ENCODE measurements at regions not wholly inside any gene's neighbourhood (a gene's known extent, or its start where the extent isn't known, plus 50 kb on each side); places are given as distances from the start of the nearest gene placed in this dataset.
A peak's percentile ranks its signal among the peaks of the same experiment; 100 is the strongest.

GRCh38 chr4:17128268-17128667 lies 229.8 kb upstream of the LDB2 start:
- TF ChIP-seq, protein P1, sequence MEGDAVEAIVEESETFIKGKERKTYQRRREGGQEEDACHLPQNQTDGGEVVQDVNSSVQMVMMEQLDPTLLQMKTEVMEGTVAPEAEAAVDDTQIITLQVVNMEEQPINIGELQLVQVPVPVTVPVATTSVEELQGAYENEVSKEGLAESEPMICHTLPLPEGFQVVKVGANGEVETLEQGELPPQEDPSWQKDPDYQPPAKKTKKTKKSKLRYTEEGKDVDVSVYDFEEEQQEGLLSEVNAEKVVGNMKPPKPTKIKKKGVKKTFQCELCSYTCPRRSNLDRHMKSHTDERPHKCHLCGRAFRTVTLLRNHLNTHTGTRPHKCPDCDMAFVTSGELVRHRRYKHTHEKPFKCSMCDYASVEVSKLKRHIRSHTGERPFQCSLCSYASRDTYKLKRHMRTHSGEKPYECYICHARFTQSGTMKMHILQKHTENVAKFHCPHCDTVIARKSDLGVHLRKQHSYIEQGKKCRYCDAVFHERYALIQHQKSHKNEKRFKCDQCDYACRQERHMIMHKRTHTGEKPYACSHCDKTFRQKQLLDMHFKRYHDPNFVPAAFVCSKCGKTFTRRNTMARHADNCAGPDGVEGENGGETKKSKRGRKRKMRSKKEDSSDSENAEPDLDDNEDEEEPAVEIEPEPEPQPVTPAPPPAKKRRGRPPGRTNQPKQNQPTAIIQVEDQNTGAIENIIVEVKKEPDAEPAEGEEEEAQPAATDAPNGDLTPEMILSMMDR (IDR thresholded peaks at IDR 0.05; ENCODE audit: unreplicated experiment), result no peak
- no peak for DNase-seq (ENCODE audit: low spot score, unreplicated experiment)
- Mint-ChIP-seq H3K9me3 (ENCODE audit: low read depth) (no peaks in the 10 kb centered on the region), H3K4me3 (ENCODE audit: low read depth) (no peak overlapping the region), H3K4me1 (ENCODE audit: low read depth) (no peaks in the 10 kb centered on the region), H3K27me3 (no peaks in the 10 kb centered on the region), H3K36me3 (ENCODE audit: insufficient read depth) (no peaks in the 10 kb centered on the region), H3K27ac (no peak overlapping the region)

DNA sequence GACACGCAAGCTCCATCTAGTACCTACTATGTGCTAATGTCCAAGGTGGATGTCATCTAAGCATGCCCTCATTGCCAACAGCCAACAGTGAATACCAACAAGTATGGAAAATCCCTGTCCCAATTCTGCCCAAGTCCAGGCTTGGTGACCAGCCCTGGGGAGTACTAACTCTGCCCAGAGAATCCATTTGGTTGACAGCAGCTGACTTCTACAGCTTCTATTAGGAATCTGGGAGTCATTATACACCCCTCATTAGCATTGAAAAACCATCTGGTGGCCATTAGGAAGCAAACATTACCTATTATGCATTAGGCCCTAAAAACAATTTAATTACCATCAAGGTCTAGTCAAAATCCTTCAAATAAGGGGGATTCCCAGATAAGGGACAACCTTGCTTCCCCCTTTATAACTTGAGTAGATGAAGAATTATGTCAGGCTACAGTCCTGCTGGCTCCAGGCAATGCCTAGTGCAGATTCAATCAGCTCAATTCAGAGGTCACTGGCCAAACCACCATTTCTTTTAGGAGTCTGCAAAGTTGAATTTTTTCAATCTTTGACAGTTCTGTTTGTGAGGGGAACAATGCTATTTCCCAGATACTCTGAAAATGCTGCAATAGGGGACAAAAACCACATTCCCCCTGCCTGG lies 228.0 kb upstream of the LDB2 start:
- Mint-ChIP-seq H3K9me3 (ENCODE audit: low read depth) (no peaks in the 10 kb centered on the region), H3K27me3 (no peaks in the 10 kb centered on the region), H3K36me3 (ENCODE audit: insufficient read depth) (no peaks in the 10 kb centered on the region), H3K4me1 (ENCODE audit: low read depth) (no peaks in the 10 kb centered on the region), H3K27ac (no peak overlapping the region), H3K4me3 (ENCODE audit: low read depth) (no peak overlapping the region)
- no peak for DNase-seq (ENCODE audit: low spot score, unreplicated experiment)
- TF ChIP-seq, protein P1 (IDR thresholded peaks at IDR 0.05; ENCODE audit: unreplicated experiment), result no peak

- no peak overlapping the region for H3K27ac Mint-ChIP-seq
- no peaks in the 10 kb centered on the region for H3K4me1 Mint-ChIP-seq (ENCODE audit: low read depth)
- TF ChIP-seq, protein P1 (IDR thresholded peaks at IDR 0.05; ENCODE audit: unreplicated experiment), result peak; percentile 34
- no peaks in the 10 kb centered on the region for H3K9me3 Mint-ChIP-seq (ENCODE audit: low read depth)
- DNase-seq (ENCODE audit: low spot score, unreplicated experiment), result no peak
- no peaks in the 10 kb centered on the region for H3K36me3 Mint-ChIP-seq (ENCODE audit: insufficient read depth)
- no peaks in the 10 kb centered on the region for H3K27me3 Mint-ChIP-seq
- no peak overlapping the region for H3K4me3 Mint-ChIP-seq (ENCODE audit: low read depth)
Observed at GRCh38 chr4:17124767-17125166, 226.3 kb upstream of the LDB2 start.

DNA sequence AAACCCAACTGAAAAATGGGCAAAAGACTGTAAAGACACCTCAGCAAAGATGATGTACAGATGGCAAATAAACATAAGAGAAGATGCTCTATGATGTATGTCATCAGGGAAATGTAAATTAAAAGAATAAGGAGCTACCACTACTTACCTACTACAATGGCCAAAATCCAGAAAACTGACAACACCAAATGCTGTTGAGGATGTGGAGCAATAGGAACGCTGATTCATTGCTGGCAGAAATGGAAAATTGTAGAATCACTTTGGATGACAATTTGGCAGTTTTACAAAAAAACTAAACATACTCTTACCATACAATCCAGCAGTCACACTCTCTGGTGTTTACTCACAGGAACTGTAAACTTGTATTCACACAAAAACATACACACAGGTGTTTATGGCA lies 222.3 kb upstream of the LDB2 start:
- Mint-ChIP-seq H3K36me3 (ENCODE audit: insufficient read depth) (no peaks in the 10 kb centered on the region), H3K4me1 (ENCODE audit: low read depth) (no peaks in the 10 kb centered on the region), H3K27me3 (no peaks in the 10 kb centered on the region), H3K9me3 (ENCODE audit: low read depth) (no peaks in the 10 kb centered on the region), H3K27ac (no peak overlapping the region), H3K4me3 (ENCODE audit: low read depth) (no peak overlapping the region)
- TF ChIP-seq, protein P1 (IDR thresholded peaks at IDR 0.05; ENCODE audit: unreplicated experiment), result no peak
- DNase-seq (ENCODE audit: low spot score, unreplicated experiment), result no peak

GRCh38 chr4:17117746-17118145 lies 219.3 kb upstream of the LDB2 start:
- TF ChIP-seq, protein P1 (IDR thresholded peaks at IDR 0.05; ENCODE audit: unreplicated experiment), result no peak
- no peaks in the 10 kb centered on the region for H3K4me1 Mint-ChIP-seq (ENCODE audit: low read depth)

More at GRCh38 chr4:17117746-17118145, 219.3 kb upstream of the LDB2 start:
- no peak overlapping the region for H3K27ac Mint-ChIP-seq
- no peak overlapping the region for H3K4me3 Mint-ChIP-seq (ENCODE audit: low read depth)
- no peaks in the 10 kb centered on the region for H3K27me3 Mint-ChIP-seq
- H3K9me3 Mint-ChIP-seq (ENCODE audit: low read depth), result no peaks in the 10 kb centered on the region
- no peak for DNase-seq (ENCODE audit: low spot score, unreplicated experiment)
- no peaks in the 10 kb centered on the region for H3K36me3 Mint-ChIP-seq (ENCODE audit: insufficient read depth)

All from progenitor cell of endocrine pancreas (in vitro differentiated cells).